ENCODE measurements at regions not wholly inside any gene's neighbourhood (a gene's known extent, or its start where the extent isn't known, plus 50 kb on each side); places are given as distances from the start of the nearest gene placed in this dataset.

DNA sequence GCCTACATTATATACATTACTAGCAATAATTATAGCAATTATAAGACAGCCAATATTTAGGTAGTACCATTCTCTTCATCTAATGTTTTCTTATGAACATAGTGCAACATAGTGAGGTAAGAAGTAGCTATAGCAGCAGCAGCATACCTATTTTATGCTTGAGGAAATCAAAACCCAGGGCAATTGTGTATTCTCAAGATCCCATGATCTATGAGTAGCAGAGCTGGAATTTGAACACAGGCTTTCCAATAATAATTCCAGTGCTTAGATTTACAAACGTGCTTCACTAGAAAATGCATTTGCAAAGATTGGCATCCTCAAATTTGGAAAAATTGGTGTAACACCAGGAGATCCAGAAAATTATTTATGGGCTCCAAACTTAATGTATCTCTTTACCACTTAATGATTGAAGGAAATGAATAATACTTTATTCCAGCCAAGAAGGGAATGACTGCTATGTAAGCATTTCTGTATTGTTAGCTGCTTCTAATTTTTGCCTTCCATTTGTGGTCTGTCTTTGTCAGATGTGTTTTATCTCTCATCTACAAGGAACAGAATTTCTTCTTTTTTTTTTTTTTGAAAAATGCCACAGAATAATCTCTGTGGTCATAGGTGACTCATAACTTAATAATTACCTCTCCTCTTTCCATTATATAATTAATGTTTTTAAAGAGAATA, 451.1 kb downstream of the ARAP2 start:
- no peak for DNase-seq (ENCODE audit: low read depth)

GRCh38 chr4:35793766-35794165, 450.5 kb downstream of the ARAP2 start:
- DNase-seq (ENCODE audit: low read depth) = no peak

GRCh38 chr4:35800669-35801068, 443.6 kb downstream of the ARAP2 start:
- DNase-seq (ENCODE audit: low read depth) = no peak

GRCh38 chr4:35802644-35803043, 441.7 kb downstream of the ARAP2 start:
- no peak for DNase-seq (ENCODE audit: low read depth)

DNA sequence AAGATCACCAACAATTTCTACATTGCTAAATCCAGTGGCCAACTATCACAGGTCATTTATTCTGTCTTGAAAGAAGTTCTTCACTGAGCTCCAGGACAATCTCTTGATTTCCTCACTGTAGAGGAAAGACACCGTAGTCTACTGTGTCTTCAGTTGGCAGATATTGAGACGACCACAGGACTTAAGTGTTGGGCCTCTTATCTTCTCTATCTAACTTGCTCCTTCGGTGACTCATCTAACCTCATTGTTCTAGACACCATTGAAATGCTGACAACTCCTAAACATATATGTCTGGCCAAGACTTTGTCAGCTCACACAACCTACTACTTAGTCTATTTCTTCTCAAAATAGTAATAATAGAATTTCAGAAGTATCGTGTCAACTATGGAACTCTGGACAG, 425.8 kb downstream of the ARAP2 start:
- DNase-seq (ENCODE audit: low read depth) = no peak

GRCh38 chr4:35820003-35820402, 424.3 kb downstream of the ARAP2 start:
- DNase-seq (ENCODE audit: low read depth) = no peak

- no peak for DNase-seq (ENCODE audit: low read depth)
These were observed 420.1 kb downstream of the ARAP2 start for GRCh38 chr4:35824231-35824630.

GRCh38 chr4:35835893-35836292, 408.4 kb downstream of the ARAP2 start:
- no peak for DNase-seq (ENCODE audit: low read depth)

- DNase-seq (ENCODE audit: low read depth) = no peak
These were observed 407.7 kb downstream of the ARAP2 start for GRCh38 chr4:35836596-35836995.

- DNase-seq (ENCODE audit: low read depth) = no peak
These were observed 377.3 kb downstream of the ARAP2 start for GRCh38 chr4:35867057-35867456.

- no peak for DNase-seq (ENCODE audit: low read depth)
These were observed 372.0 kb downstream of the ARAP2 start for GRCh38 chr4:35872273-35872672.

DNA sequence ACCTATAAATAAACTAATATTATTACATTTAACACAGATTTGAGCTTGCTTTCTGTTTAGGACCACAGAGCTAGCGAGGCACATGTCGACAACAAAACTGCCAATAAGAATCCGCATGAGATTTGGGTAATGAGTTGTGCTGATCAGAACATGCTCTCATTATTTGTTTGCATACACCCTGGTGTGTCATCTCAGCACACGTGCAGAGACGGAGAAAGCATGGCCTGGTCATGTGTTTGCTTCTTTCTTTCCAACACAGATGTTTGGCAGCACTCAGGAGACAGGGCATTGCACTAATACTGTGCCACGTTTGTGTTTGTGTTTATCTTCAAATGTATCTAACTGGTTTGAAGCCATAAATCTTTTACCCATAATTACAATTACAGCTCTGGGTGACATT, 364.8 kb downstream of the ARAP2 start:
- DNase-seq (ENCODE audit: low read depth) = no peak

DNA sequence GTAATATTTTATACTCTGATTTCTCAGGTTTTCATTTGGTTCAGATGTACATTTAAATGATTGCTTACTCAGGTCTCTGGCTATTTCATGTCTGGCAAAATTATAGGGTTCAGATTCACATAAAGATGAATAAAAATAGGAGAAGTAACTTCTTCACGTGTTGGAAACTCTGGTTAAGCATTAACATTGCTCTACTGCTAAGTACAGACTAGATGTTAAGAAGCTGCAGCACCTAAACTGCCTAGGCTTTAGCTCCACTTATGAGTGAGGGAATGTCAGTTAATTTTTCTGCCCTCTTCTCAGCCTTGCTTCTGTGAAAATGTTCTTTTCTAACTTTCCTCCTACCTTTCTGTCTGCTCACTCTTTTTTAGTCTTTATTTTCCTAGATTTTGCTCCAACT, 361.2 kb downstream of the ARAP2 start:
- no peak for DNase-seq (ENCODE audit: low read depth)

DNA sequence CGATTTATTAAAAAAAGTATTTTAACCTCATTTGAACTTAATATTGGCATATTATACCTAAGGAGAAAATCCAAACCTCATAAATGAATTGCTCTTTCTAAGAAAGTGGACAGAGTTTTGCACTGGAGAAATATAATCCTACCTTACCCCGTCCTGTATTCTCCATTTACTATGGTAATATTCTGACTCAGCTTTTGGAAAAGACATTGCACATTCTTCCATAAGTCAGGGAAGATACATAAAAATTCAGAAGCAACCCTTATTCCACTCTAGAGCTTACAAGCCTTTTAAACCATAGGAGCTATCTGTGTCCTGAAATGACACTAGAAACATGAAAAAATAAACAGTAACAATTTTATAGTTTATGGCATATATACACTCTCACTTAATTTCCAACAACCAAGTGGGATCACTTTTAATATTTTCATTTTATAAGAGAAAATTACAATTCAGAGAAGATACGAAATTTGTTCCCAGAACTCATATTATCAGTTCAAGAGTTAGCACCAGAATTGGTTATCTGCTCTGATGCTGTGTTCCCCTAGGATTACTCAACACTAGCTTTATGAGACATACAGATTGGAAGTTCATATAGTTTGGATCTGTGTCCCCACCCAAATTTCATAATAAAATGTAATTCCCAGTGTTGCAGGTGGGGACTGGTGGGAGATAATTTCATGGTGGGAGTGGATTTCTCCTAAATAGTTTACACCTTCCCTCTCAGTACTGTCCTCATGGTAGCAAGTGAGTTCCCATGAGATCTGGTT, 359.4 kb downstream of the ARAP2 start:
- DNase-seq (ENCODE audit: low read depth) = no peak

- no peak for DNase-seq (ENCODE audit: low read depth)
These were observed 346.5 kb downstream of the ARAP2 start for GRCh38 chr4:35897808-35898207.

- no peak for DNase-seq (ENCODE audit: low read depth)
These were observed 343.7 kb downstream of the ARAP2 start for GRCh38 chr4:35900286-35901243.

DNA sequence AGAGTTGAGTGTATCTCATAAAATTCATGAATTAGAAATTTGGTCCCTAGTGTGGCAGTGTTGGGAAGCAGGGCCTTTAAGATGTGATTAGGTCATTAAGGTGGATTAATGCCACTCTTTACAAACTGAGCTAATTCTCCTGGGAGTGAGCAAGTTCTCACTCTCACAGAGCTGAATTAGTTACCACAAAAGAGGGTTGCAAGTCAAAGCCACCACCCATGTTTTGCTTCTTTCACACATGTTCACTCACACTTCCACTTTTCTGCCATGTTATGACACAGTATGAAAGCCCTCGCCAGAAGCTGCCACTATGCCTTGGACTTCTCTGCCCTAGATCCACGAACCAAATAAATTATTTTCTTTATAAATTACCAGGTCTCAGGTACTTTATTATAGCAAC, 332.1 kb downstream of the ARAP2 start:
- DNase-seq (ENCODE audit: low read depth) = no peak

DNA sequence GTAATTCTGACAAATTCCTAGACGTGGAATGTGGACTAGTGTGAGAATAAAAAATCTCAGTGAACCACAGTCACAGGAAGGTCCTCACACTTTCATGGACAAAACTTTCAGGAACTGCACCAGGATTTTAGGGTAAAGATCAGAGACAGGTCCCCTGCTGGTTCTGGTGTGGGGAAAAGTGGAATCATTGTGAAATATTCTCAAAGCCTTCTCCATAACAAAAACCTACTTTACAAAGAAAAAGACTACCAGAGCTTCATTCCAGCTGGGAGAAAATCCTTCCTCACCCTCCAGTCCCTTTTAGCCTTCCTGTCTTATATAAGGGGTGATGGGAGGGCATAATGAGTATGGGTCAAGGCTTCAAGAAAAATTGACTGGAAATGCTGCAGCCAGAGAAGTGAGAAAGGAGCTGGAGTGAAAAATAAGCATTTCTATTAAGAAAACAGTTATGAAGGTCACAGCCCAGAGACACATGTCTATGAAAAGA, 325.8 kb downstream of the ARAP2 start:
- DNase-seq (ENCODE audit: low read depth) = no peak

- DNase-seq (ENCODE audit: low read depth) = no peak
These were observed 318.5 kb downstream of the ARAP2 start for GRCh38 chr4:35925806-35926205.

- DNase-seq (ENCODE audit: low read depth) = no peak
These were observed 317.5 kb downstream of the ARAP2 start for GRCh38 chr4:35926788-35927187.

DNA sequence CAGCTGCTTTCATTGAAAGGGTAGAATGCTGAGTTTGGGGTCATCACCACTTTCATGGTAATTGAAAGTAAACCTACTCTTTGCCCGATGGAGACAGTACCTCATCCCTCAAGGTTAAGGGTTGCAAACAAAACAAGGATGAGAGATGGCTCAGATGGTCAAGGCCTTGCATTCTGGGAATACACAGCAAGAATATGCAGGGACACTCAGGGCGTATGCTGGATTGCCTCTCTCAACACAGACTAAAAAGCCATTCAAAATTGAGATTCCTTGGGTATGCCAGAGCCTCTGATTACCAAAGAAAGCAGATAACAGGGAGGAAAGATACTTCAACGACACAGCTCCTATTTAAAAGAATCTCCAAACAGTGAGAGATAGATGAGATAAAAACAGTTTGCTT, 310.4 kb downstream of the ARAP2 start:
- no peak for DNase-seq (ENCODE audit: low read depth)
